ENCODE measurements at regions not wholly inside any gene's neighbourhood (a gene's known extent, or its start where the extent isn't known, plus 50 kb on each side); places are given as distances from the start of the nearest gene placed in this dataset.

- BruUV-seq (replicated peaks), result no TSS peak
- Histone ChIP-seq H4K20me1 (ENCODE audit: insufficient read depth, low read length) (no peaks in the 10 kb centered on the region), H3K4me3 (ENCODE audit: insufficient read depth, low read depth, low read length) (no peak overlapping the region), H3K23ac (ENCODE audit: low read depth, low read length) (no peak overlapping the region), H2BK20ac (ENCODE audit: low read depth, low read length) (no peak overlapping the region), H3K56ac (ENCODE audit: extremely low read depth, insufficient read depth, low read length) (no peak overlapping the region), H2BK120ac (ENCODE audit: low read depth, low read length) (no peak overlapping the region), H3K79me1 (ENCODE audit: low read depth in 1 of 2, low read length in 2 of 2) (no peaks in the 10 kb centered on the region), H2AK9ac (replicated peaks; ENCODE audit: low read depth, low read length, poor library complexity) (no peak overlapping the region), H2AFZ (replicated peaks; ENCODE audit: low read length, poor library complexity) (no peak overlapping the region), H3K4me1 (ENCODE audit: control insufficient read depth, insufficient read depth, low read length) (no peaks in the 10 kb centered on the region), H2AK5ac (ENCODE audit: low read depth, low read length) (no peak overlapping the region), H3K27ac (ENCODE audit: insufficient read depth, low read length) (no peak overlapping the region), H4K8ac (ENCODE audit: low read depth in 2 of 2, low read length in 2 of 2) (no peak overlapping the region), H3K9ac (ENCODE audit: low read depth, low read length) (no peak overlapping the region), H2BK5ac (ENCODE audit: low read depth, low read length, poor library complexity, severe bottlenecking) (no peak overlapping the region), H3K4ac (ENCODE audit: low read depth, low read length) (no peak overlapping the region), H3K36me3 (ENCODE audit: control insufficient read depth, insufficient read depth, low read length) (no peaks in the 10 kb centered on the region), H2BK15ac (ENCODE audit: low read depth, low read length) (no peak overlapping the region), H3K18ac (ENCODE audit: low read depth, low read length) (no peak overlapping the region), H3K4me2 (ENCODE audit: low read depth, low read length) (no peak overlapping the region), H3K27me3 (ENCODE audit: control insufficient read depth, insufficient read depth, low read length) (peaks cover 13% of the 10 kb centered on the region), H4K5ac (ENCODE audit: low read depth, low read length) (no peak overlapping the region), H3K9me3 (ENCODE audit: control insufficient read depth, insufficient read depth, low read length) (no peaks in the 10 kb centered on the region), H3K9me1 (ENCODE audit: insufficient read depth, low read length) (no peaks in the 10 kb centered on the region), H3K14ac (replicated peaks; ENCODE audit: low read depth, low read length) (no peak overlapping the region), H4K91ac (ENCODE audit: insufficient read depth, low read depth, low read length) (no peak overlapping the region)
- no peak for TF ChIP-seq CTCF (conservative IDR thresholded peaks at IDR 0.05; ENCODE audit: low read depth, low read length)
- no peak for TF ChIP-seq SMC3 (IDR thresholded peaks at IDR 0.05; ENCODE audit: low read depth, low read length)
- no peak for DNase-seq
- in situ Hi-C loops (cut with MboI; ENCODE audit: low sequenced_read_pairs) (no loop called here), dilution Hi-C loops (cut with HindIII; ENCODE audit: low sequenced_read_pairs, unreplicated experiment) (no loop called here), intact Hi-C loops (cut with micrococcal nuclease) (no loop called here)
- CTCF ChIA-PET, result no interaction called here
- POLR2A ChIA-PET (ENCODE audit: unreplicated experiment), result no interaction called here
- ATAC-seq (ENCODE audit: low read depth), result no peak
- no CpG with 5 or more reads among the region's 2 CpGs for WGBS, 2 experiments (ENCODE audit: extremely low coverage in 2 of 2, insufficient read length in 1 of 2)
Observed at GRCh38 chr13:21256891-21257290, 80.4 kb downstream of the MRPL57 start.

All from IMR-90 (cell line).